H1 (cell line): ENCODE measurements at regions not wholly inside any gene's neighbourhood (a gene's known extent, or its start where the extent isn't known, plus 50 kb on each side); places are given as distances from the start of the nearest gene placed in this dataset.

Experiments used
- CREB1 ChIP-seq: IDR thresholded peaks from 2 replicates; pipeline ENCODE4 v1.6.1; 2012; ENCODE audit warnings: inconsistent platforms
- CTCF ChIP-seq, 3 experiments: IDR thresholded peaks; 1 replicate in 2 of 3; 2 replicates in 1 of 3; pipeline versions ENCODE4 v1.5.1 to v1.6.1; 2011; ENCODE audit warnings: low read length in 3 of 3, mild to moderate bottlenecking in 3 of 3, inconsistent platforms in 2 of 3, low read depth in 1 of 3, moderate library complexity in 1 of 3; ENCODE audit not compliant: insufficient read depth in 1 of 3; ENCODE audit errors: control extremely low read depth in 1 of 3
- GABPA ChIP-seq: IDR thresholded peaks from 2 replicates; pipeline ENCODE4 v1.6.1; 2011; ENCODE audit warnings: mild to moderate bottlenecking, low read length, moderate library complexity, borderline replicate concordance; ENCODE audit not compliant: insufficient read depth
- JUN ChIP-seq: IDR thresholded peaks from 2 replicates; pipeline ENCODE4 v1.6.1; 2011; ENCODE audit warnings: low read depth, mild to moderate bottlenecking, improper control_type of control experiment, low read length
- POLR2A ChIP-seq, 2 experiments: IDR thresholded peaks; 1 replicate in 1 of 2; 2 replicates in 1 of 2; pipeline ENCODE4 v1.6.1; 2011; ENCODE audit warnings: low read depth in 2 of 2, low read length in 2 of 2, mild to moderate bottlenecking in 2 of 2; ENCODE audit errors: control extremely low read depth in 1 of 2
- ZNF274 ChIP-seq: IDR thresholded peaks from 2 replicates; pipeline ENCODE4 v1.7.0; 2012; ENCODE audit warnings: low read length, borderline replicate concordance; ENCODE audit errors: extremely low read depth

GRCh38 chr4:36785973-36786372 is 458.6 kb upstream of the NWD2 start:
- TF ChIP-seq JUN (no peak), ZNF274 (no peak), CTCF (IDR thresholded peaks at IDR 0.05; ENCODE audit: control extremely low read depth in 1 of 3, insufficient read depth in 1 of 3, low read depth in 1 of 3, low read length in 3 of 3) (no peak), CREB1 (no peak), GABPA (no peak), POLR2A (IDR thresholded peaks at IDR 0.05; ENCODE audit: control extremely low read depth in 1 of 2, low read depth in 2 of 2, low read length in 2 of 2) (no peak)
